ENCODE measurements at regions not wholly inside any gene's neighbourhood (a gene's known extent, or its start where the extent isn't known, plus 50 kb on each side); places are given as distances from the start of the nearest gene placed in this dataset.
"Not testable (repeated sequence)": the region's sequence is repeated elsewhere in the genome, so short reads cannot be mapped to it uniquely, and the experiment has no call there.

DNA sequence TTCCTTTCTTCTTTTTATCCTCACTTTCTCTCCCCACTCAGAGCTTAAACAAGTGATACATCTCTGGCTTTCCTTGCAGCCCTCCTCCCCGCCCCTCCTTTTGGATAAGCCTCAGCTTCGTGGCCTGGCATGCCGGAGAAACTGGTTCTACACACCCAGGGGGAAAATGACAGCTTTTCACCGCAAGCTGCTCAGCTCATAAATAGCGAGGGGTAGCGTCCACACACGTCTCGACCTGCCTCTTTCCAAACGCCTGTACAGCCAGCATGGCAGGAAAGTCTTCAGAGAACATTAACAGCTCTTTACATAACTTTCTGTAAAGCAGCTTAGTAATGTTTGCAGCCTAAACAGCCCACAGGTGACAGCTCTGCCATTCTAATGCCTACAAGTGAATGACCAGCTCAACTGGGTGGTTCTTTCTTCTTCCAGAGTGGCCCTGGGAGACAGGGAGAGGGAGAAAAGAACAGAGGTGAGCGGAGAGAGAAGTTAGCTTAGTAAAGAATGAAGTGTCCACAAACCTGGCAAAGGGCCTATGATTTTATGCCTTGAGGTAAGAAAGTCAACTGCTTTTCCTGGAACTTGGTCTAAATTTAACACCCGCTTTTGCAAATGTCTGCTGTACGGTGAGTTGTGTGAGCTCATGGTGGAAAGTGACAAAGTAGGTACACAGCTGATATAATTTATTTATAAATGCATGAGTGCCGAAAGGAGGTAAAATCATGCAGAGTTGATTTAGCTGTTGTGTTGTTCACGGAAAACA is 251.5 kb downstream of the TFAP2A start:
- Mint-ChIP-seq H3K9me3 (peaks cover 9% of the 10 kb centered on the region), H3K27ac (no peak overlapping the region), H3K27me3 (peaks cover 4% of the 10 kb centered on the region), H3K4me1 (no peaks in the 10 kb centered on the region), H3K36me3 (ENCODE audit: low read depth) (no peaks in the 10 kb centered on the region), H3K4me3 (no peak overlapping the region)
- ATAC-seq (replicated peaks), result no peak

DNA sequence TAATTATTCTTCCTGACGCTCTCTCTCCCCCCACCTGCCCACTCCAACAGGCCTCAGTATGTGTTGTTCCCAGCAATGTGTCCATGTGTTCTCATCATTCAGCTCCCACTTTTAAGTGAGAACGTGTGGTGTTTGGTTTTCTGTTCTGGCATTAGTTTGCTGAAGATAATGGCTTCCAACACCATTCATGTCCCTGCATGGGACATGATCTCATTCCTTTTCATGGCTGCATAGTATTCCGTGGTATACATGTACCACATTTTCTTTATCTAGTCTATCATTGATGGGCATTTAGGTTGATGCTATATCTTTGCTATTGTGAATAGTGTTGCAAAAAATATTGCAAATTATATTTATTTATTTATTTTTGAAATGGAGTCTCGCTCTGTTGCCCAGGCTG is 258.0 kb downstream of the TFAP2A start:
- peaks cover 15% of the 10 kb centered on the region for H3K9me3 Mint-ChIP-seq
- no peak for ATAC-seq (replicated peaks)
- H3K4me1 Mint-ChIP-seq, result no peaks in the 10 kb centered on the region
- no peak overlapping the region for H3K27ac Mint-ChIP-seq
- H3K4me3 Mint-ChIP-seq, result no peak overlapping the region
- peaks cover 17% of the 10 kb centered on the region for H3K27me3 Mint-ChIP-seq
- no peaks in the 10 kb centered on the region for H3K36me3 Mint-ChIP-seq (ENCODE audit: low read depth)

DNA sequence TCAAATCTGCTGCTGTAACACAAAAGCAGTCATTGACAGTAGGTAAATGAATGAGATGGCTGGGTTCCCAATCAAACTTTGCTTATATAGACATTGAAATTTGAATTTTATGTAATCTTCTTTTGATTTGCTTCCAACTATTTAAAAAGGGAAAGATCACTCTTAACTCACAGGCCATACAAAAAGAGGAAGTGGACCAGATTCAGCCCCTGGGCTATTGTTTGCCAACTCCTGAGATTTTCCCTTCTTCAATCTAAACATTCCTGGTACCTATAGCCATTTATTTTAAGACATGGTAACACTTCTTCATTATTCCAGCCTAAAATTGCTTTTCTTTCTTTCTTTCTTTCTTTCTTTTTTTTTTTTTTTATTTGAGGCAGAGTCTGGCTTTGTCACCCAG is 260.6 kb downstream of the TFAP2A start:
- H3K27ac Mint-ChIP-seq, result no peak overlapping the region
- peaks cover 7% of the 10 kb centered on the region for H3K9me3 Mint-ChIP-seq
- no peaks in the 10 kb centered on the region for H3K4me1 Mint-ChIP-seq
- ATAC-seq (replicated peaks), result no peak
- H3K36me3 Mint-ChIP-seq (ENCODE audit: low read depth), result no peaks in the 10 kb centered on the region
- H3K4me3 Mint-ChIP-seq, result no peak overlapping the region
- H3K27me3 Mint-ChIP-seq, result peaks cover 19% of the 10 kb centered on the region

DNA sequence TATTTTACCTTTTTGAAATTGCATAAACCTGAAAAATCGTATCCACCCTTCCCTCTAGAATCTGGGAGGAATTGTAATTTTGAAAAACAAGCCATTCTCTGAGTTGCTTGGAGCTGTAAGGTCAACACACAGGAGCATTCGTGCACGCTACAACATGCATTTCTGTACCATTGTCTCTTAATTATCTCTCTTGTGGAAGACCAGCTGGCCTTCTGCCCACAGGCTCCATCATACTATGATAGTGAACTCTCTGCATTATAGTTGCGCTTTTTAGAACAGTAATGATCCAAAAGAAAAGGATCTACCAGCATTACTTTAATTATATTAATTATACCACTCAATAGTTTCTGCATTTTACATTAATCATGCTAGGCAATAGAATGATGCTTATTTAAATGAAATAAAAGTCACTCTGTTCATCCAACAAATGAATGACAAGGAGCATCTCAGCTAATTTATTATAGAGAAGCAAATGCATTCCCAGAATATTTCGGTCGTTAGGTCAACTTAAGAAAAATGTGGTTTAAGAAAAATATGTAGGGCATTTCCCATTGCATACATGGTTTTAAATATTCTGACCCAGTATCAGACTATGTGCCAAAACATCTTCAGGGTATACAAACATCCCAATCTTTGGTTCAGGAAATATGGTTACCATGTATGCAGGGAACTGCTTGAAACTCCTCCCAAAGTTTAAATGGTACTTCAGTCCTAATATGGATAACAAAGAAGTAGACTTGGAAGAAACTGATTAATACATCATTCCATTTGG is 263.5 kb downstream of the TFAP2A start:
- ATAC-seq (replicated peaks), result no peak
- H3K4me1 Mint-ChIP-seq, result no peaks in the 10 kb centered on the region
- H3K36me3 Mint-ChIP-seq (ENCODE audit: low read depth), result no peaks in the 10 kb centered on the region
- H3K27ac Mint-ChIP-seq, result no peak overlapping the region
- peaks cover 25% of the 10 kb centered on the region for H3K27me3 Mint-ChIP-seq
- H3K9me3 Mint-ChIP-seq, result peaks cover 3% of the 10 kb centered on the region
- H3K4me3 Mint-ChIP-seq, result no peak overlapping the region

DNA sequence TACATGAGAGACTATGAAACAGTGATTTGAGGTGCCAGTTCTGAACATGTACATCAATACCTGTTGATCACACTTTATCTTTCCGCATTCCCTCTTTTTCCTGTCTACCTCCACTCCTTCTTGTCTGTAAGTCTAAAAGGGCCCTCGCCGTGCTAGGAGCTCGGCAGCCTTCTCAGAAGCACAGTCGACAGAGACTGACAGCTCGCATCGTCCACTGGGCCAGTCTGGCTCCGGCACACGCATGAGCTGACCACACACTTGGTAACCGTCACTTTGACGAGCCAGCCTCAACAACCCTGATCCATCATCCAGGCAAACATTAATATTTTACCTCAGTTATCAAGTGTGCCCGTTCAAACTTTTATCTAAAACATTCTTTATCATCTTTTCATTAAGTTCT is 265.3 kb downstream of the TFAP2A start:
- H3K27ac Mint-ChIP-seq, result no peak overlapping the region
- H3K27me3 Mint-ChIP-seq, result peaks cover 22% of the 10 kb centered on the region
- H3K9me3 Mint-ChIP-seq, result peaks cover 3% of the 10 kb centered on the region
- no peak for ATAC-seq (replicated peaks)
- no peaks in the 10 kb centered on the region for H3K36me3 Mint-ChIP-seq (ENCODE audit: low read depth)
- H3K4me1 Mint-ChIP-seq, result no peaks in the 10 kb centered on the region
- H3K4me3 Mint-ChIP-seq, result no peak overlapping the region

DNA sequence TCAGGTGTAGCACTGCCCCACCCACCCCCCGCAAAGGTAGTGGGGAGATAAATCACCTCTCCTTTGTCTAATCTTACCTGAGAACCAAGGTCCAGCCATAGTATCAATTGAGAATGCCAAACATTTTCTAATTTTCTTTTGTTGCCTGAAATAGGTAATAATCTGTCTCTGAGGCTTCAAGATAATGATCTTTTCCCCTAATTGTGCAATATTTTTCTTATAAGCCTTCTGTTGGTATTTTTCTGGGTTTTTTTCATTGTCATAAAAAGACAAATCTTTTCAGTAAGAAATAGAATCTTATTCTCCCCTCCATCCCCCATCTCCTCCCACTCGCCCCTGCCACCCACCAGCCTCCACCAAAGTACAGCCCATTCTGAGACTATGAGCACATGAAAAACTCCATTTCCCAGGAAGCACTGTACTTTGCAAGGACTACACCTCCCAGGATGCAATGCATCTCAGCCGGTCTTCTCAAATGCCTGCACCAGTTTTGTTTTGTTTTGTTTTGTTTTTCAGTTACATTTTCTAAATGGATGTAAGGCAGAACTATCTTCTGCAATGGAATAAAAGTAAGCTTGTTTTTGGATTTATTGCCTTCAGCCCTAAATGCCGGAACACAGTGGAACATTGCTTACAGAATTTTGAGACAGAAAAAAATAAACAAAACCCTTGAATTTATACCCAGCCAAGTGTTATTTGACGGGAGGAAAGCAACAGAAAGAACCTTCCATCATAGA is 268.0 kb downstream of the TFAP2A start:
- Mint-ChIP-seq H3K27me3 (peaks cover 14% of the 10 kb centered on the region), H3K4me1 (no peaks in the 10 kb centered on the region), H3K4me3 (peak overlapping the region; percentile 48), H3K27ac (no peak overlapping the region), H3K9me3 (no peaks in the 10 kb centered on the region), H3K36me3 (ENCODE audit: low read depth) (no peaks in the 10 kb centered on the region)
- ATAC-seq (replicated peaks), result peak; percentile 32

DNA sequence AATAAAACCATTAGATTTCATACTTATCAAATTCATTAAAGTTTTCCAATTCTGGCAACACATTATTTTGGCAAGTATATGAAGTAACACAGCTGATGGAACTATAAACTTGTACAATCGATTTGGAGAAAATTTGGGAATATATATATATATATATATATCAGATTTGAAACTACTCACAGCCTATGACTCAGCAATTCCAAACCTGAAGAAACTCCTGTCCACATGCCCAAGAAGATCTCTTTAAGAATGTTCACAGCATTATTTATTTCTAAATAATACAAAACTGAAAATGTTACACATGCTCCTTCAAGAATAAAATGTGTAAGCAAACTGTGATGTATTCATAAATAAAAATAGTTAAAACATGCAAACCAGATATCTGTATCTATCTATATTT is 270.1 kb downstream of the TFAP2A start:
- no peak for ATAC-seq (replicated peaks)

DNA sequence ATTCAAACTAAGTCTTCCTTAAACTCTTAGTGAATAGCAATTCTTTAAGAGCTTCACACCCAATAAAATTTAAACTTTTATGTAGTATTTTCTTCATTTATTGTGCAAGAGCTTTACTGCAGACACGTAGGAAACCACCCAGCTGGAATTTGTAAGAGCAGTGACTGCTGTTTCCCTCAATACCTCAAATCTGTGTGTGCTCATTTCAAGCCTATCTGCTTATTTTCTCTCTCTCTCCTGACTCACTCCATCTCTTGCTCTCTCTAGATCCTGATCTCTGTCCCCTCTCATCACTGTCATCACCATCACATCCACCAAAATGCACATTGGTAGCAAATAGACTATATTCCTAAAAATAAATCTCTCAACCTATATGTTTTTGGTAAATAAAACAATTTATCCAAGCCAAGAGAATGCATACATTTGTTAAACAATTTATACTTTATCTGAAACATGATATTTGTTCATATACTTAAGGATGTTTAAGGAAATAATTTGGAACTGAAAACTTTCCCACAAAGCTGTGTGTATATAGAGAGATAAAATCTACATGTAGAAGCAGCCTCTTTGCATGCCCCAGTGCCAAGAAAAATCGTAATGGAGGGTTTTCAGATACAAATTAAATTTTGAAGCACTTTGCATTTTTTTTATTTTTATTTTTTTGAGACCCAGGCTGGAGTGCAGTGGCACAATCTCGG is 273.0 kb downstream of the TFAP2A start:
- Mint-ChIP-seq H3K36me3 (ENCODE audit: low read depth) (no peaks in the 10 kb centered on the region), H3K9me3 (no peaks in the 10 kb centered on the region), H3K4me3 (no peak overlapping the region), H3K27ac (no peak overlapping the region), H3K27me3 (peaks cover 2% of the 10 kb centered on the region), H3K4me1 (no peaks in the 10 kb centered on the region)
- ATAC-seq (replicated peaks), result no peak

More for the DNA sequence above, 270.1 kb downstream of the TFAP2A start:
- Mint-ChIP-seq H3K27ac (no peak overlapping the region), H3K27me3 (peaks cover 10% of the 10 kb centered on the region), H3K4me1 (no peaks in the 10 kb centered on the region), H3K9me3 (no peaks in the 10 kb centered on the region), H3K36me3 (ENCODE audit: low read depth) (no peaks in the 10 kb centered on the region), H3K4me3 (no peak overlapping the region)

DNA sequence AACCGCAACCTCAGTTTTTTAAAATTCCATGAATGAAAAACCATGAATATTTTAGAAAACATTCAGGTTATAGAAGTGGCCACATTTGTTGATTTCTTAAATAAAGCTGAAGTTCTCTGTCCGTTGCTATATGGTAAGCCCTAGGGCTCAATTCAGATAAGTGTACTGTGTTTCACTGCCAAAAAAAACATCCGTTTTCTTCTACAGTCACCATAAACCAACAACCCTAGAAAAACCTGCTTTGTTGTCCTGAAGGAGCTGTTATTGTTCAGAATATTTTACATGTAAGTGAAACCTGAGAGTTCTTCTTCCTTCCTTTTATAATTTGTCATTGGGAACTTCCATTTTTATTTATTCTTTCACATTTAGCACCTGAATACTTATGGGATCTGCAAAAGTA is 274.1 kb downstream of the TFAP2A start:
- Mint-ChIP-seq H3K4me1 (no peaks in the 10 kb centered on the region), H3K4me3 (no peak overlapping the region), H3K36me3 (ENCODE audit: low read depth) (no peaks in the 10 kb centered on the region), H3K9me3 (no peaks in the 10 kb centered on the region), H3K27ac (no peak overlapping the region), H3K27me3 (peaks cover 2% of the 10 kb centered on the region)
- no peak for ATAC-seq (replicated peaks)

DNA sequence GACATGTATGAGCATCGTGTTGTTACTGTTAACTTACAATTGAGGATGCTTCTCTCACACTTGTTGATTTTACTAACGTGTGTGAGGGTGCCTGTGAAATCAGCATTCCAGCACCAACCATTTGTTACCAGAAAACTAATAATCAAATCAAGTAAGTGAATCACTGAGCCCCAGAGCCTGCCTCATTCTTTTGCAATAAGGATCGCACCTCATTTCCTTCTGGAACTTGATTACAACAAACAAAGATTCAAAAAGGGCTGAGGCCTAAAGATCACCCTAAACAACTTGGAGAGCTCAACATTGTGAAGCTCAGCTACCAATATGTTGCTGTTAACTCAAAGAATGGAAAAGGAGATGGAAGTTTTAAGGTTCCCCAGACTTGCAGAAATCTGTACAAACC is 274.7 kb downstream of the TFAP2A start:
- no peaks in the 10 kb centered on the region for H3K9me3 Mint-ChIP-seq
- no peak for ATAC-seq (replicated peaks)
- H3K27ac Mint-ChIP-seq, result no peak overlapping the region
- peaks cover 2% of the 10 kb centered on the region for H3K27me3 Mint-ChIP-seq
- no peaks in the 10 kb centered on the region for H3K36me3 Mint-ChIP-seq (ENCODE audit: low read depth)
- H3K4me1 Mint-ChIP-seq, result no peaks in the 10 kb centered on the region
- no peak overlapping the region for H3K4me3 Mint-ChIP-seq

DNA sequence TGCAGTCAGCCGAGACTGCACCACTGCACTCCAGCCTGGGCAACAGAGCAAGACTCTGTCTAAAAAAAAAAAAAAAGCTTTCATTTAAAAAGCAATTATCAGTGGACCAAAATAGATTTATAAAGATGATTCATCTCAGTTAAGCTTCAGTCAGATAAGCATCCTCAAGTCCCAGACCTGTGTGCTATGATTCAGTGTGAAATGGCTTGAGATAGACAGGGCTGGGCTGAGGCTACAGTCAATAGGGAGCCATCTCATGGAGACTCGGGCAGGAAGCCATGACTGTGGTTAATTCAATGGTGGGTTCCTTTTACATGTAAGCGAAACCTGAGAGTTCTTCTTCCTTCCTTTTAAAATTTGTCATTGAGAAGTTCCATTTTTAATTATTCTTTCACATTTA is 276.0 kb downstream of the TFAP2A start:
- Mint-ChIP-seq H3K27me3 (peaks cover 2% of the 10 kb centered on the region), H3K4me1 (no peaks in the 10 kb centered on the region), H3K36me3 (ENCODE audit: low read depth) (no peaks in the 10 kb centered on the region), H3K4me3 (no peak overlapping the region), H3K27ac (no peak overlapping the region), H3K9me3 (no peaks in the 10 kb centered on the region)
- ATAC-seq (replicated peaks), result no peak

DNA sequence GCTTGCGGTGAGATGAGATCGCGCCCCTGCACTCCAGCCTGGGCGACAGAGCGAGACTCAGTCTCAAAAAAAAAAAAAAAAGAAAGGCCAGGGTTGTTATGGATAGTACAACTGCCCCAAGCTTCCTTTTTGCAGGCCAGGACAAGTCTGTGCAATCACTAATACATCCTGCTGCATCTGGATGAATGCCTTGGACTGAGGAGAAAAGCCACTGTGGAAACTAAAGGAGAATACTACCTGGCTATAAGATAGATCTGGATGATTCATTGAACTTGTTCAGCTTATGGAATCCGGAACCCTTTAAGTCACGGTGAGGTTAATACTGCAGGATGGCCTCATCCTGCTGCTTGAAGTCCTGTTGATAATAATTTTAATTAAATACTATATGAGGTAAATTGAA is 278.2 kb downstream of the TFAP2A start:
- ATAC-seq (replicated peaks), result no peak
- no peaks in the 10 kb centered on the region for H3K4me1 Mint-ChIP-seq
- H3K36me3 Mint-ChIP-seq (ENCODE audit: low read depth), result no peaks in the 10 kb centered on the region
- H3K4me3 Mint-ChIP-seq, result no peak overlapping the region
- H3K9me3 Mint-ChIP-seq, result no peaks in the 10 kb centered on the region
- no peak overlapping the region for H3K27ac Mint-ChIP-seq
- no peaks in the 10 kb centered on the region for H3K27me3 Mint-ChIP-seq

DNA sequence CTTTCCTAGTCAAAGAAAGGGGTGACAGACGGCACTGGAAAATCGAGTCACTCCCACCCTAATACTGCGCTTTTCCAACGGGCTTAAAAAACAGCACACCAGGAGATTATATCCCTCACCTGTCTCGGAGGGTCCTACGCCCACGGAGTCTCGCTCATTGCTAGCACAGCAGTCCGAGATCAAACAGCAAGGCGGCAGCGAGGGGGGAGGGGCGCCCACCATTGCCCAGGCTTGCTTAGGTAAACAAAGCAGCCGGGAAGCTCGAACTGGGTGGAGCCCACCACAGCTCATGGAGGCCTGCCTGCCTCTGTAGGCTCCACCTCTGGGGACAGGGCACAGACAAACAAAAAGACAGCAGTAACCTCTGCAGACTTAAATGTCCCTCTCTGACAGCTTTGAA is 280.7 kb downstream of the TFAP2A start:
- not testable (repeated sequence) for H3K36me3 Mint-ChIP-seq (ENCODE audit: low read depth); H3K9me3 Mint-ChIP-seq; ATAC-seq (replicated peaks); H3K27me3 Mint-ChIP-seq; H3K27ac Mint-ChIP-seq; H3K4me3 Mint-ChIP-seq; H3K4me1 Mint-ChIP-seq

DNA sequence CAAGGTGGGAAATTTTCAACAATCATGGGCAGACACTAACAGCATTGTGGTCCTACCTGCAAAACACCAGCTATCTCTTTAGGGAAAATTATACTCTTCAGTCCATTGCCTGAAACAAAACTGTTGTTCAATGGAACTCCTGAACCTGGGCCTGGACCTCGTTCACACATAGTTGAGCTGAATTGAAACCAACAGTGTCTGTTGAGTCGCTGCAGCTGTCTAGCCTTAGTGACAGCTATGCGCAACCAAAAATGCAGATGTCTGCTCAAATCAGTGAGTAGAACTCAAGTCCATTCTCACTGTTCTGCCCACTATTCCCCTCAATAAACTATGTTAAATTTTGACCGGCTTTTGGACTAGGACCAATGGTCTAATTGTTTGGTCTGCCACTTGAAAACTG is 286.2 kb downstream of the TFAP2A start:
- peaks cover 7% of the 10 kb centered on the region for H3K9me3 Mint-ChIP-seq
- ATAC-seq (replicated peaks), result no peak
- no peaks in the 10 kb centered on the region for H3K36me3 Mint-ChIP-seq (ENCODE audit: low read depth)
- H3K4me1 Mint-ChIP-seq, result no peaks in the 10 kb centered on the region
- H3K27ac Mint-ChIP-seq, result no peak overlapping the region
- no peak overlapping the region for H3K4me3 Mint-ChIP-seq
- peaks cover 6% of the 10 kb centered on the region for H3K27me3 Mint-ChIP-seq

Data from activated T-helper 17 cell treated with anti-CD3 and anti-CD28 coated beads, Interleukin-2, amount 50 U/mL, for 72 hours (primary cell).